PC-3 (cell line): ENCODE measurements at regions not wholly inside any gene's neighbourhood (a gene's known extent, or its start where the extent isn't known, plus 50 kb on each side); places are given as distances from the start of the nearest gene placed in this dataset.

Experiments used
- ATAC-seq: fragments of 200-7000 bp; cut with Tn5 transposase; 2 replicates; pipeline ENCODE4 v1.9.1; 2020; ENCODE audit warnings: mild to moderate bottlenecking, moderate library complexity
- BruUV-seq: library from RNA; stranded (reverse); fragments of 400-500 nt; replicated peaks from 2 replicates; lab custom pipeline; 2021; lab: Mats Ljungman, UMichigan
- CTCF ChIA-PET: fragments of 300-600 bp; sonication (Branson Sonifier 250); formaldehyde crosslinking; loops from one replicate; lab custom pipeline; 2022; ENCODE audit warnings: antibody characterized with exemption; lab: Charles Lee
- POLR2A ChIA-PET: fragments of 300-600 bp; sonication (Branson Sonifier 250); formaldehyde crosslinking; loops from one replicate; lab custom pipeline; 2022; ENCODE audit warnings: antibody characterized with exemption; ENCODE audit not compliant: unreplicated experiment; lab: Charles Lee
- DNase-seq: peaks from one replicate; pipeline ENCODE4 v3.0.0-alpha.2; 2015
- H2AFZ ChIP-seq: fragments of 300-600 bp; sonication (generic); 2 replicates; pipeline ENCODE4 v1.6.0; 2016; ENCODE audit warnings: antibody characterized with exemption, low read length
- H3F3A ChIP-seq: fragments of 300-600 bp; sonication (generic); one replicate; pipeline ENCODE4 v1.6.0; 2017; ENCODE audit warnings: antibody characterized with exemption, low read length, control low read depth, mild to moderate bottlenecking; ENCODE audit not compliant: unreplicated experiment
- H3K27ac ChIP-seq: fragments of 300-600 bp; sonication (generic); 2 replicates; pipeline ENCODE4 v1.5.1; 2016; ENCODE audit warnings: mild to moderate bottlenecking, low read length
- H3K27me3 ChIP-seq: fragments of 300-600 bp; sonication (generic); 2 replicates; pipeline ENCODE4 v1.6.1; 2016; ENCODE audit warnings: low read length, mixed read lengths
- H3K36me3 ChIP-seq: fragments of 300-600 bp; sonication (generic); 2 replicates; pipeline ENCODE4 v1.6.1; 2016; ENCODE audit warnings: low read depth, mixed run types, low read length, mixed read lengths
- H3K4me1 ChIP-seq: fragments of 300-600 bp; sonication (generic); 2 replicates; pipeline ENCODE4 v1.5.1; 2016; ENCODE audit warnings: low read length; ENCODE audit not compliant: insufficient read depth
- H3K4me2 ChIP-seq: fragments of 300-600 bp; sonication (generic); 2 replicates; pipeline ENCODE4 v1.6.0; 2016; ENCODE audit warnings: low read length
- H3K4me3 ChIP-seq: fragments of 300-600 bp; sonication (generic); 2 replicates; pipeline ENCODE4 v1.5.1; 2016; ENCODE audit warnings: mild to moderate bottlenecking, low read length, mixed read lengths
- H3K79me2 ChIP-seq: fragments of 300-600 bp; sonication (generic); 2 replicates; pipeline ENCODE4 v1.6.1; 2017; ENCODE audit warnings: low read length, mixed read lengths
- H3K9ac ChIP-seq: fragments of 300-600 bp; sonication (generic); 2 replicates; pipeline ENCODE4 v1.6.0; 2016; ENCODE audit warnings: mild to moderate bottlenecking, low read length
- H3K9me2 ChIP-seq: fragments of 300-600 bp; sonication (generic); replicated peaks from 2 replicates; pipeline ENCODE4 v1.6.1; 2016; ENCODE audit warnings: mixed run types, low read length, mixed read lengths
- H3K9me3 ChIP-seq: fragments of 300-600 bp; sonication (generic); 2 replicates; pipeline ENCODE4 v1.6.1; 2016; ENCODE audit warnings: low read length, mixed read lengths
- H4K20me1 ChIP-seq: fragments of 300-600 bp; sonication (generic); 2 replicates; pipeline ENCODE4 v1.6.1; 2016; ENCODE audit warnings: low read length, mixed read lengths
- CTCF ChIP-seq: fragments of 300-600 bp; sonication (generic); conservative IDR thresholded peaks from 2 replicates; pipeline ENCODE4 v1.5.1; 2017; ENCODE audit warnings: antibody characterized with exemption, low read depth, mild to moderate bottlenecking, low read length
- EZH2 ChIP-seq: fragments of 300-600 bp; sonication (generic); IDR thresholded peaks from one replicate; pipeline ENCODE4 v1.6.1; 2017; ENCODE audit warnings: antibody characterized with exemption, mild to moderate bottlenecking, low read length; ENCODE audit not compliant: unreplicated experiment
- EZH2phosphoT487 ChIP-seq: fragments of 300-600 bp; sonication (generic); IDR thresholded peaks from 2 replicates; pipeline ENCODE4 v1.6.1; 2018; ENCODE audit warnings: mild to moderate bottlenecking, antibody characterized with exemption, low read length, borderline replicate concordance
- intact Hi-C: fragments of 100-400 bp; cut with micrococcal nuclease; formaldehyde crosslinking; loops from 2 replicates; pipeline ENCODE4 v1.9.0; 2023

- Histone ChIP-seq H2AFZ (no peak overlapping the region), H3K27ac (no peak overlapping the region), H3K36me3 (no peaks in the 10 kb centered on the region), H3F3A (no peaks in the 10 kb centered on the region), H3K9me3 (no peaks in the 10 kb centered on the region), H3K4me2 (no peak overlapping the region), H3K9ac (no peak overlapping the region), H3K79me2 (no peaks in the 10 kb centered on the region), H3K4me1 (no peaks in the 10 kb centered on the region), H4K20me1 (no peaks in the 10 kb centered on the region), H3K4me3 (no peak overlapping the region), H3K27me3 (no peaks in the 10 kb centered on the region), H3K9me2 (no peaks in the 10 kb centered on the region)
- CTCF ChIA-PET, result no interaction called here
- no peak for DNase-seq
- no TSS peak for BruUV-seq
- TF ChIP-seq EZH2phosphoT487 (no peak), CTCF (no peak), EZH2 (no peak)
- POLR2A ChIA-PET, result no interaction called here
- intact Hi-C loops, result no loop called here
- no peak for ATAC-seq
Measured at GRCh38 chr22:27556371-27556770, 245.2 kb downstream of the MN1 start.

- Histone ChIP-seq H2AFZ (no peak overlapping the region), H3K9ac (no peak overlapping the region), H3K36me3 (no peaks in the 10 kb centered on the region), H4K20me1 (no peaks in the 10 kb centered on the region), H3F3A (no peaks in the 10 kb centered on the region), H3K4me1 (no peaks in the 10 kb centered on the region), H3K9me2 (no peaks in the 10 kb centered on the region), H3K4me2 (no peak overlapping the region), H3K4me3 (no peak overlapping the region), H3K27me3 (no peaks in the 10 kb centered on the region), H3K9me3 (no peaks in the 10 kb centered on the region), H3K79me2 (no peaks in the 10 kb centered on the region), H3K27ac (no peak overlapping the region)
- ATAC-seq (no peak), DNase-seq (no peak)
- ChIA-PET POLR2A (no interaction called here), CTCF (no interaction called here)
- BruUV-seq, result no TSS peak
- intact Hi-C loops, result no loop called here
- TF ChIP-seq EZH2phosphoT487 (no peak), CTCF (no peak), EZH2 (no peak)
Measured at GRCh38 chr22:27557286-27558008, 244.1 kb downstream of the MN1 start.

- no peaks in the 10 kb centered on the region for H3K27me3 ChIP-seq
- H3K4me2 ChIP-seq, result no peak overlapping the region
- ChIA-PET CTCF (no interaction called here), POLR2A (interaction anchor here (0.5 kb wide), 1 partner anchor 140 kb away, joined by 5 read pairs; no protein-coding TSS in a partner anchor)
- no peaks in the 10 kb centered on the region for H3K9me3 ChIP-seq
- no peak for ATAC-seq
- H3K4me3 ChIP-seq, result no peak overlapping the region
- H3F3A ChIP-seq, result no peaks in the 10 kb centered on the region
- H3K79me2 ChIP-seq, result no peaks in the 10 kb centered on the region
- no peak overlapping the region for H3K27ac ChIP-seq
- BruUV-seq, result no TSS peak
- intact Hi-C loops, result no loop called here
- H4K20me1 ChIP-seq, result no peaks in the 10 kb centered on the region
- H2AFZ ChIP-seq, result no peak overlapping the region
- no peaks in the 10 kb centered on the region for H3K36me3 ChIP-seq
- H3K9ac ChIP-seq, result no peak overlapping the region
- TF ChIP-seq EZH2 (no peak), CTCF (no peak), EZH2phosphoT487 (no peak)
- no peaks in the 10 kb centered on the region for H3K9me2 ChIP-seq
- no peak for DNase-seq
- H3K4me1 ChIP-seq, result no peaks in the 10 kb centered on the region
Measured at GRCh38 chr22:27558658-27559371, 242.7 kb downstream of the MN1 start.
